ENCODE measurements at regions not wholly inside any gene's neighbourhood (a gene's known extent, or its start where the extent isn't known, plus 50 kb on each side); places are given as distances from the start of the nearest gene placed in this dataset.
"Not testable (repeated sequence)": the region's sequence is repeated elsewhere in the genome, so short reads cannot be mapped to it uniquely, and the experiment has no call there.

GRCh38 chr7:52616552-52616951 is 418.9 kb upstream of the POM121L12 start:
- DNase-seq (ENCODE audit: low read depth in 4 of 4, low spot score in 3 of 4) = no peak

- DNase-seq (ENCODE audit: low read depth in 4 of 4, low spot score in 3 of 4) = no peak
These were observed 420.3 kb upstream of the POM121L12 start for GRCh38 chr7:52615021-52615695.

- DNase-seq (ENCODE audit: low read depth in 4 of 4, low spot score in 3 of 4) = no peak
These were observed 425.9 kb upstream of the POM121L12 start for GRCh38 chr7:52609511-52609910.

GRCh38 chr7:52592698-52593097 is 442.7 kb upstream of the POM121L12 start:
- DNase-seq (ENCODE audit: low read depth in 4 of 4, low spot score in 3 of 4) = no peak

- DNase-seq (ENCODE audit: low read depth in 4 of 4, low spot score in 3 of 4) = no peak
These were observed 448.7 kb upstream of the POM121L12 start for GRCh38 chr7:52586704-52587103.

- no peak for DNase-seq (ENCODE audit: low read depth in 4 of 4, low spot score in 3 of 4)
These were observed 451.4 kb upstream of the POM121L12 start for GRCh38 chr7:52584041-52584440.

- not testable (repeated sequence) for DNase-seq (ENCODE audit: low read depth in 4 of 4, low spot score in 3 of 4)
These were observed 462.3 kb upstream of the POM121L12 start for GRCh38 chr7:52573141-52573540.

GRCh38 chr7:52571026-52571425 is 464.4 kb upstream of the POM121L12 start:
- DNase-seq (ENCODE audit: low read depth in 4 of 4, low spot score in 3 of 4) = no peak

- no peak for DNase-seq (ENCODE audit: low read depth in 4 of 4, low spot score in 3 of 4)
These were observed 466.3 kb upstream of the POM121L12 start for GRCh38 chr7:52569151-52569550.

GRCh38 chr7:52565974-52566373 is 469.5 kb upstream of the POM121L12 start:
- DNase-seq (ENCODE audit: low read depth in 4 of 4, low spot score in 3 of 4) = no peak

GRCh38 chr7:52555805-52556204 is 479.6 kb upstream of the POM121L12 start:
- DNase-seq (ENCODE audit: low read depth in 4 of 4, low spot score in 3 of 4) = no peak

GRCh38 chr7:52547308-52547910 is 488.0 kb upstream of the POM121L12 start:
- no peak for DNase-seq (ENCODE audit: low read depth in 4 of 4, low spot score in 3 of 4)

- DNase-seq (ENCODE audit: low read depth in 4 of 4, low spot score in 3 of 4) = not testable (repeated sequence)
These were observed 494.2 kb upstream of the POM121L12 start for GRCh38 chr7:52541198-52541765.

GRCh38 chr7:52540041-52540440 is 495.4 kb upstream of the POM121L12 start:
- DNase-seq (ENCODE audit: low read depth in 4 of 4, low spot score in 3 of 4) = no peak

GRCh38 chr7:52539414-52539813 is 496.0 kb upstream of the POM121L12 start:
- no peak for DNase-seq (ENCODE audit: low read depth in 4 of 4, low spot score in 3 of 4)

GRCh38 chr7:52537051-52537450 is 498.4 kb upstream of the POM121L12 start:
- DNase-seq (ENCODE audit: low read depth in 4 of 4, low spot score in 3 of 4) = no peak

- DNase-seq (ENCODE audit: low read depth in 4 of 4, low spot score in 3 of 4) = no peak
These were observed 509.6 kb upstream of the POM121L12 start for GRCh38 chr7:52525772-52526341.

GRCh38 chr7:52518869-52519268 is 516.6 kb upstream of the POM121L12 start:
- DNase-seq (ENCODE audit: low read depth in 4 of 4, low spot score in 3 of 4) = no peak

- DNase-seq (ENCODE audit: low read depth in 4 of 4, low spot score in 3 of 4) = no peak
These were observed 522.8 kb upstream of the POM121L12 start for GRCh38 chr7:52512656-52513055.

- no peak for DNase-seq (ENCODE audit: low read depth in 4 of 4, low spot score in 3 of 4)
These were observed 527.7 kb upstream of the POM121L12 start for GRCh38 chr7:52507546-52508255.

- DNase-seq (ENCODE audit: low read depth in 4 of 4, low spot score in 3 of 4) = no peak
These were observed 529.1 kb upstream of the POM121L12 start for GRCh38 chr7:52506325-52506724.

All from right renal pelvis (tissue), 4 donors.